NCI-H1436 treated with DMSO at 0.1 percent for 48 hours (cell line): ENCODE measurements at regions not wholly inside any gene's neighbourhood (a gene's known extent, or its start where the extent isn't known, plus 50 kb on each side); places are given as distances from the start of the nearest gene placed in this dataset.
"Not testable (repeated sequence)": the region's sequence is repeated elsewhere in the genome, so short reads cannot be mapped to it uniquely, and the experiment has no call there.

Experiments used
- DNase-seq: peaks from one replicate; lab custom pipeline; 2025; lab: John Stamatoyannopoulos, UW

- DNase-seq: not testable (repeated sequence)
Observed at GRCh38 chr2:111448796-111449195, 328.1 kb downstream of the BCL2L11 start.

- not testable (repeated sequence) for DNase-seq
Observed at GRCh38 chr2:111450526-111450925, 329.8 kb downstream of the BCL2L11 start.

- not testable (repeated sequence) for DNase-seq
Observed at GRCh38 chr2:111451692-111452199, 331.0 kb downstream of the BCL2L11 start.

- DNase-seq: not testable (repeated sequence)
Observed at GRCh38 chr2:111452208-111452607, 331.5 kb downstream of the BCL2L11 start.

- DNase-seq: not testable (repeated sequence)
Observed at GRCh38 chr2:111453308-111453707, 332.6 kb downstream of the BCL2L11 start.

GRCh38 chr2:111453816-111454215 is 333.1 kb downstream of the BCL2L11 start:
- DNase-seq: not testable (repeated sequence)

GRCh38 chr2:111454404-111454803 is 333.7 kb downstream of the BCL2L11 start:
- DNase-seq: not testable (repeated sequence)

GRCh38 chr2:111455016-111456015 is 334.6 kb downstream of the BCL2L11 start:
- DNase-seq: not testable (repeated sequence)

- not testable (repeated sequence) for DNase-seq
Observed at GRCh38 chr2:111457191-111457590, 336.5 kb downstream of the BCL2L11 start.

GRCh38 chr2:111460901-111461300 is 340.2 kb downstream of the BCL2L11 start:
- not testable (repeated sequence) for DNase-seq

- DNase-seq: not testable (repeated sequence)
Observed at GRCh38 chr2:111461831-111462230, 341.1 kb downstream of the BCL2L11 start.

- not testable (repeated sequence) for DNase-seq
Observed at GRCh38 chr2:111462572-111462971, 341.9 kb downstream of the BCL2L11 start.

- not testable (repeated sequence) for DNase-seq
Observed at GRCh38 chr2:111463238-111463848, 342.6 kb downstream of the BCL2L11 start.

GRCh38 chr2:111463956-111464355 is 343.2 kb downstream of the BCL2L11 start:
- not testable (repeated sequence) for DNase-seq

- not testable (repeated sequence) for DNase-seq
Observed at GRCh38 chr2:111464367-111464766, 343.7 kb downstream of the BCL2L11 start.

- not testable (repeated sequence) for DNase-seq
Observed at GRCh38 chr2:111465521-111465920, 344.8 kb downstream of the BCL2L11 start.

- not testable (repeated sequence) for DNase-seq
Observed at GRCh38 chr2:111466744-111467143, 346.0 kb downstream of the BCL2L11 start.

GRCh38 chr2:111470924-111471323 is 350.2 kb downstream of the BCL2L11 start:
- DNase-seq: not testable (repeated sequence)

- DNase-seq: not testable (repeated sequence)
Observed at GRCh38 chr2:111471791-111472530, 351.2 kb downstream of the BCL2L11 start.

GRCh38 chr2:111472844-111473403 is 352.2 kb downstream of the BCL2L11 start:
- DNase-seq: not testable (repeated sequence)

GRCh38 chr2:111473522-111473921 is 352.8 kb downstream of the BCL2L11 start:
- DNase-seq: not testable (repeated sequence)
